GM12892 (cell line): ENCODE measurements at regions not wholly inside any gene's neighbourhood (a gene's known extent, or its start where the extent isn't known, plus 50 kb on each side); places are given as distances from the start of the nearest gene placed in this dataset.

ENCODE experiments used
- POLR2A ChIP-seq: IDR thresholded peaks from 2 replicates; pipeline ENCODE4 v1.6.1; 2011; ENCODE audit warnings: low read depth, low read length, control low read depth
- POLR2AphosphoS5 ChIP-seq: IDR thresholded peaks from 2 replicates; pipeline ENCODE4 v1.6.1; 2011; ENCODE audit warnings: low read depth, low read length, control low read depth

- no peak for TF ChIP-seq POLR2AphosphoS5
- no peak for TF ChIP-seq POLR2A
Measured at GRCh38 chr9:119967867-119968535, 598.8 kb upstream of the BRINP1 start.
